ENCODE measurements at regions not wholly inside any gene's neighbourhood (a gene's known extent, or its start where the extent isn't known, plus 50 kb on each side); places are given as distances from the start of the nearest gene placed in this dataset.

DNA sequence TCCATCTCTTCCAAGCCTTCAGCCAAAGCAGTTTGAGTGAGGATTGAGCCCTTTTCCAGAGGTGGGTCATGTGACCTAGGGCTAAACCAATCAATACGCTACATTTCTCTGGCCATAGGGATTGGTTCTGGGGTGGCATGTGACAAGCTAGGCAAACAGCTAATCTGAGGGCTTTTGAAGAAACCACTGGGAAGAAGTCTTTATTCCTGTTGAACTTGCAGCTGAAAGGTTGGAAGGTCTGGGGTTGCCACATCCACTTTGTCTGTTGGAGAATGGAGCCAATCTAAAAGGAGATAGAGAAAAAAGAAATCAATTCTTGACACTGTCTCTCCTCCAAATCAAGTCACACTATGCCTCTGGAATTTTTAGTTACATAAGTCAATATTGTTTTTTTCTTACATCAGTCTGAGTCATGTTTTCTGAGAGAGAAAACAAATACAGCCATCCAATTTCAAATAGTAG lies 637.8 kb upstream of the WWC1 start:
- Histone ChIP-seq H3K27ac (ENCODE audit: low read depth in 1 of 2, low read length in 2 of 2) (no peak overlapping the region), H3K9me3 (ENCODE audit: control insufficient read depth in 4 of 4, low read length in 3 of 4) (no peaks in the 10 kb centered on the region), H3K27me3 (ENCODE audit: control insufficient read depth in 4 of 4, insufficient read depth in 4 of 4, low read length in 3 of 4) (no peaks in the 10 kb centered on the region), H3K4me1 (ENCODE audit: control insufficient read depth in 4 of 4, insufficient read depth in 4 of 4, low read length in 3 of 4) (no peaks in the 10 kb centered on the region), H3K4me3 (ENCODE audit: low read depth in 1 of 3, low read length in 3 of 3) (no peak overlapping the region), H3K9ac (ENCODE audit: low read depth in 1 of 2, low read length in 2 of 2) (no peak overlapping the region), H3K36me3 (ENCODE audit: control insufficient read depth in 4 of 4, insufficient read depth in 3 of 4, low read depth in 1 of 4, low read length in 3 of 4) (no peaks in the 10 kb centered on the region)
- TF ChIP-seq HNF4A (conservative IDR thresholded peaks at IDR 0.05) (no peak), SP1 (IDR thresholded peaks at IDR 0.05) (no peak), RAD21 (IDR thresholded peaks at IDR 0.05) (no peak), HNF4G (IDR thresholded peaks at IDR 0.05) (no peak), GABPA (IDR thresholded peaks at IDR 0.05 in 1 of 2, conservative IDR thresholded peaks at IDR 0.05 in 1 of 2) (no peak), ZBTB33 (IDR thresholded peaks at IDR 0.05) (no peak), JUND (IDR thresholded peaks at IDR 0.05) (no peak), EGR1 (IDR thresholded peaks at IDR 0.05; ENCODE audit: low read depth in 2 of 2) (no peak), TAF1 (conservative IDR thresholded peaks at IDR 0.05) (no peak)
- TF ChIP-seq, protein P1, sequence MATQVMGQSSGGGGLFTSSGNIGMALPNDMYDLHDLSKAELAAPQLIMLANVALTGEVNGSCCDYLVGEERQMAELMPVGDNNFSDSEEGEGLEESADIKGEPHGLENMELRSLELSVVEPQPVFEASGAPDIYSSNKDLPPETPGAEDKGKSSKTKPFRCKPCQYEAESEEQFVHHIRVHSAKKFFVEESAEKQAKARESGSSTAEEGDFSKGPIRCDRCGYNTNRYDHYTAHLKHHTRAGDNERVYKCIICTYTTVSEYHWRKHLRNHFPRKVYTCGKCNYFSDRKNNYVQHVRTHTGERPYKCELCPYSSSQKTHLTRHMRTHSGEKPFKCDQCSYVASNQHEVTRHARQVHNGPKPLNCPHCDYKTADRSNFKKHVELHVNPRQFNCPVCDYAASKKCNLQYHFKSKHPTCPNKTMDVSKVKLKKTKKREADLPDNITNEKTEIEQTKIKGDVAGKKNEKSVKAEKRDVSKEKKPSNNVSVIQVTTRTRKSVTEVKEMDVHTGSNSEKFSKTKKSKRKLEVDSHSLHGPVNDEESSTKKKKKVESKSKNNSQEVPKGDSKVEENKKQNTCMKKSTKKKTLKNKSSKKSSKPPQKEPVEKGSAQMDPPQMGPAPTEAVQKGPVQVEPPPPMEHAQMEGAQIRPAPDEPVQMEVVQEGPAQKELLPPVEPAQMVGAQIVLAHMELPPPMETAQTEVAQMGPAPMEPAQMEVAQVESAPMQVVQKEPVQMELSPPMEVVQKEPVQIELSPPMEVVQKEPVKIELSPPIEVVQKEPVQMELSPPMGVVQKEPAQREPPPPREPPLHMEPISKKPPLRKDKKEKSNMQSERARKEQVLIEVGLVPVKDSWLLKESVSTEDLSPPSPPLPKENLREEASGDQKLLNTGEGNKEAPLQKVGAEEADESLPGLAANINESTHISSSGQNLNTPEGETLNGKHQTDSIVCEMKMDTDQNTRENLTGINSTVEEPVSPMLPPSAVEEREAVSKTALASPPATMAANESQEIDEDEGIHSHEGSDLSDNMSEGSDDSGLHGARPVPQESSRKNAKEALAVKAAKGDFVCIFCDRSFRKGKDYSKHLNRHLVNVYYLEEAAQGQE (IDR thresholded peaks at IDR 0.05) = no peak
- WGBS = 87% methylated on average over 1 of the region's 1 CpG
- no peak for DNase-seq (ENCODE audit: low spot score)

- H3K4me3 ChIP-seq (ENCODE audit: low read depth in 1 of 3, low read length in 3 of 3) = no peak overlapping the region
- TF ChIP-seq, protein P2, sequence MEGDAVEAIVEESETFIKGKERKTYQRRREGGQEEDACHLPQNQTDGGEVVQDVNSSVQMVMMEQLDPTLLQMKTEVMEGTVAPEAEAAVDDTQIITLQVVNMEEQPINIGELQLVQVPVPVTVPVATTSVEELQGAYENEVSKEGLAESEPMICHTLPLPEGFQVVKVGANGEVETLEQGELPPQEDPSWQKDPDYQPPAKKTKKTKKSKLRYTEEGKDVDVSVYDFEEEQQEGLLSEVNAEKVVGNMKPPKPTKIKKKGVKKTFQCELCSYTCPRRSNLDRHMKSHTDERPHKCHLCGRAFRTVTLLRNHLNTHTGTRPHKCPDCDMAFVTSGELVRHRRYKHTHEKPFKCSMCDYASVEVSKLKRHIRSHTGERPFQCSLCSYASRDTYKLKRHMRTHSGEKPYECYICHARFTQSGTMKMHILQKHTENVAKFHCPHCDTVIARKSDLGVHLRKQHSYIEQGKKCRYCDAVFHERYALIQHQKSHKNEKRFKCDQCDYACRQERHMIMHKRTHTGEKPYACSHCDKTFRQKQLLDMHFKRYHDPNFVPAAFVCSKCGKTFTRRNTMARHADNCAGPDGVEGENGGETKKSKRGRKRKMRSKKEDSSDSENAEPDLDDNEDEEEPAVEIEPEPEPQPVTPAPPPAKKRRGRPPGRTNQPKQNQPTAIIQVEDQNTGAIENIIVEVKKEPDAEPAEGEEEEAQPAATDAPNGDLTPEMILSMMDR (IDR thresholded peaks at IDR 0.05; ENCODE audit: low read depth, low read length, missing input control) = no peak
- TF ChIP-seq EGR1 (IDR thresholded peaks at IDR 0.05; ENCODE audit: low read depth in 2 of 2) (no peak), TAF1 (conservative IDR thresholded peaks at IDR 0.05) (no peak), SP1 (IDR thresholded peaks at IDR 0.05) (no peak)
- DNase-seq (ENCODE audit: low spot score) = no peak
- WGBS = 70% methylated on average over 3 of the region's 3 CpGs
- no peak overlapping the region for H3K9ac ChIP-seq (ENCODE audit: low read depth in 1 of 2, low read length in 2 of 2)
- no peaks in the 10 kb centered on the region for H3K36me3 ChIP-seq (ENCODE audit: control insufficient read depth in 4 of 4, insufficient read depth in 3 of 4, low read depth in 1 of 4, low read length in 3 of 4)
- H3K27ac ChIP-seq (ENCODE audit: low read depth in 1 of 2, low read length in 2 of 2) = no peak overlapping the region
- H3K27me3 ChIP-seq (ENCODE audit: control insufficient read depth in 4 of 4, insufficient read depth in 4 of 4, low read length in 3 of 4) = no peaks in the 10 kb centered on the region
- H3K4me1 ChIP-seq (ENCODE audit: control insufficient read depth in 4 of 4, insufficient read depth in 4 of 4, low read length in 3 of 4) = no peaks in the 10 kb centered on the region
- no peaks in the 10 kb centered on the region for H3K9me3 ChIP-seq (ENCODE audit: control insufficient read depth in 4 of 4, low read length in 3 of 4)
Observed at GRCh38 chr5:167657016-167657415, 634.4 kb upstream of the WWC1 start.

Data from liver (tissue), 8 donors.